ENCODE measurements at regions not wholly inside any gene's neighbourhood (a gene's known extent, or its start where the extent isn't known, plus 50 kb on each side); places are given as distances from the start of the nearest gene placed in this dataset.

GRCh38 chr5:142478113-142478512 is 153.3 kb upstream of the SPRY4 start:
- Histone ChIP-seq H3K36me3 (no peaks in the 10 kb centered on the region), H3K9me3 (peaks cover 0 to 9% of the 10 kb centered on the region in 2 donors), H3K27me3 (no peaks in the 10 kb centered on the region), H3K27ac (no peak overlapping the region), H3K4me3 (no peak overlapping the region), H3K4me1 (no peaks in the 10 kb centered on the region)
- no peak for DNase-seq (ENCODE audit: low spot score in 2 of 2)
- intact Hi-C loops (cut with DNase I; ENCODE audit: low total_unique reads): no loop called here
- TF ChIP-seq POLR2A (IDR thresholded peaks at IDR 0.05) (no peak), CTCF (IDR thresholded peaks at IDR 0.05) (no peak), POLR2AphosphoS5 (IDR thresholded peaks at IDR 0.05) (no peak)

GRCh38 chr5:142475102-142475513 is 150.3 kb upstream of the SPRY4 start:
- H3K4me1 ChIP-seq: no peaks in the 10 kb centered on the region
- no peak overlapping the region for H3K4me3 ChIP-seq
- H3K27me3 ChIP-seq: no peaks in the 10 kb centered on the region
- TF ChIP-seq POLR2A (IDR thresholded peaks at IDR 0.05): no peak
- no peak for TF ChIP-seq POLR2AphosphoS5 (IDR thresholded peaks at IDR 0.05)
- TF ChIP-seq CTCF (IDR thresholded peaks at IDR 0.05): no peak
- intact Hi-C loops (cut with DNase I; ENCODE audit: low total_unique reads): no loop called here
- no peak overlapping the region for H3K27ac ChIP-seq
- H3K9me3 ChIP-seq: peaks cover 0 to 9% of the 10 kb centered on the region in 2 donors
- DNase-seq (ENCODE audit: low spot score in 2 of 2): no peak
- no peaks in the 10 kb centered on the region for H3K36me3 ChIP-seq

- TF ChIP-seq POLR2A (IDR thresholded peaks at IDR 0.05) (no peak), POLR2AphosphoS5 (IDR thresholded peaks at IDR 0.05) (no peak), CTCF (IDR thresholded peaks at IDR 0.05) (no peak)
- intact Hi-C loops (cut with DNase I; ENCODE audit: low total_unique reads): no loop called here
Observed at GRCh38 chr5:142474431-142475094, 149.7 kb upstream of the SPRY4 start.

DNA sequence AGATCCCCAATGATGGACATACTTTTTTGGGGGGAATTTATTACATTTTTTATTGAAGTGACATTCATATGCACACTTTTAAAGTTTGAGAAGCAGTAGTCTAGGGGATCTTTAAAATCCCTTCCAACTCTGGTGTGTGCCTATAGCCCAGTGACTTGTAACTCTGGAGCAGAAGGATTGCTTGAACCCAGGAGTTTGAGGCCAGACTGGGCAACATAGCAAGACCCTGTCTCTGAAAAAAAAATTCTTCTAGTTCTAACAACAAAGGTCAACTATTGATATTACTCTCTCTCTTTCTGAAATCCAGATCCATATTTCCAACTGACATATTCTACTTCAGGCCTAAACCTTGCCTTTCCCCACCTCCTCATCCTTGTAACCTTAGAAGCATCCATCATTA is 148.2 kb upstream of the SPRY4 start:
- DNase-seq (ENCODE audit: low spot score in 2 of 2): no peak
- no peaks in the 10 kb centered on the region for H3K9me3 ChIP-seq
- no peak for TF ChIP-seq POLR2AphosphoS5 (IDR thresholded peaks at IDR 0.05)
- TF ChIP-seq CTCF (IDR thresholded peaks at IDR 0.05): no peak
- TF ChIP-seq POLR2A (IDR thresholded peaks at IDR 0.05): no peak
- H3K4me1 ChIP-seq: no peaks in the 10 kb centered on the region
- H3K36me3 ChIP-seq: no peaks in the 10 kb centered on the region
- intact Hi-C loops (cut with DNase I; ENCODE audit: low total_unique reads): no loop called here
- no peaks in the 10 kb centered on the region for H3K27me3 ChIP-seq
- H3K4me3 ChIP-seq: no peak overlapping the region
- H3K27ac ChIP-seq: no peak overlapping the region

More at GRCh38 chr5:142474431-142475094, 149.7 kb upstream of the SPRY4 start:
- no peak for DNase-seq (ENCODE audit: low spot score in 2 of 2)
- no peaks in the 10 kb centered on the region for H3K27me3 ChIP-seq
- H3K4me1 ChIP-seq: no peaks in the 10 kb centered on the region
- peaks cover 0 to 8% of the 10 kb centered on the region in 2 donors for H3K9me3 ChIP-seq
- no peaks in the 10 kb centered on the region for H3K36me3 ChIP-seq
- no peak overlapping the region for H3K4me3 ChIP-seq
- H3K27ac ChIP-seq: no peak overlapping the region

GRCh38 chr5:142472306-142472951 is 147.6 kb upstream of the SPRY4 start:
- Histone ChIP-seq H3K9me3 (no peaks in the 10 kb centered on the region), H3K27ac (no peak overlapping the region), H3K27me3 (no peaks in the 10 kb centered on the region), H3K4me1 (no peaks in the 10 kb centered on the region), H3K4me3 (no peak overlapping the region), H3K36me3 (no peaks in the 10 kb centered on the region)
- TF ChIP-seq POLR2AphosphoS5 (IDR thresholded peaks at IDR 0.05): no peak
- no peak for TF ChIP-seq CTCF (IDR thresholded peaks at IDR 0.05)
- no peak for TF ChIP-seq POLR2A (IDR thresholded peaks at IDR 0.05)
- no peak for DNase-seq (ENCODE audit: low spot score in 2 of 2)
- intact Hi-C loops (cut with DNase I; ENCODE audit: low total_unique reads): no loop called here
